IPS-15b (cell line): ENCODE measurements at regions not wholly inside any gene's neighbourhood (a gene's known extent, or its start where the extent isn't known, plus 50 kb on each side); places are given as distances from the start of the nearest gene placed in this dataset.

Experiments
- H3K27me3 ChIP-seq: one replicate; pipeline ENCODE4 v1.6.1; 2013; ENCODE audit warnings: low read length; ENCODE audit not compliant: control insufficient read depth, insufficient read depth
- H3K36me3 ChIP-seq: one replicate; pipeline ENCODE4 v1.6.1; 2013; ENCODE audit warnings: low read length; ENCODE audit not compliant: control insufficient read depth, insufficient read depth
- H3K4me1 ChIP-seq: one replicate; pipeline ENCODE4 v1.6.1; 2013; ENCODE audit warnings: mild to moderate bottlenecking, low read length; ENCODE audit not compliant: control insufficient read depth, insufficient read depth
- H3K4me3 ChIP-seq: one replicate; pipeline ENCODE4 v1.5.1; 2013; ENCODE audit warnings: low read depth, low read length
- H3K9ac ChIP-seq: one replicate; pipeline ENCODE4 v1.6.1; 2013; ENCODE audit warnings: low read depth, mild to moderate bottlenecking, low read length
- H3K9me3 ChIP-seq: one replicate; pipeline ENCODE4 v1.6.1; 2013; ENCODE audit warnings: mild to moderate bottlenecking, low read length; ENCODE audit not compliant: control insufficient read depth, insufficient read depth

DNA sequence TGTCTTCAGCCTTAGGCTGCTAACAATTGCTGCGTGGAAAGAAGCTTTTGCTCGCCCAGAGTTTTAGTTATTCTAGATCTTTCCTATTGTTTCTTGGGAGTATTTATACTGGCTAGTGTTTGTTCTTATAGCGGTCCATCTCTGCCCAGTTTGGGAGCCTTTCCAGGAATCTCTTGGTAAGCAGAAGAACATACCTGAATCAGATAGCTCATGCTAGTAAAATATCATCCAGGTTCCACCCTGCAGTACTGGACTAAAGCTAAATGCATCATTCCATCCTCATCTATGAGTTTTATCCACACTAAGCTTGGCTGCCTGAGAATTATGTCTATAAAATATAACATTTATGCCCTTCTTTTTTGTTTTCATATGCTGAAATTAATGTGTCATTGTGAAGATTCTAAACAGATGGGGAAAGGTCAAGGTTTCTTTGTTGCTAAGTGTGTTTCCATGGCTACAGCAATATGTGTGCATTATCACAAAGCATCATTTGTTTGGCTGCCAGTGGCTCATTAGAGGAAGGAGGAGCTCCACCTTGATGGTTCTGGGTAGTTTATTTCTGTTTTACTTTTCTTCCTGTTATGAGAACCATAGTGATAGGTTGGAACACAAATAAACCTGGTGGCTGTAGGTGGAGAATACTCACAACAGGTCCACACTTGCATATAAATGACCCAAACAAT lies 182.8 kb downstream of the PIK3C3 start:
- Histone ChIP-seq H3K4me1 (no peaks in the 10 kb centered on the region), H3K27me3 (no peaks in the 10 kb centered on the region), H3K9me3 (no peaks in the 10 kb centered on the region), H3K36me3 (no peaks in the 10 kb centered on the region), H3K4me3 (no peak overlapping the region), H3K9ac (no peak overlapping the region)

- no peak overlapping the region for H3K9ac ChIP-seq
- H3K36me3 ChIP-seq: no peaks in the 10 kb centered on the region
- H3K27me3 ChIP-seq: no peaks in the 10 kb centered on the region
- H3K4me3 ChIP-seq: no peak overlapping the region
- H3K9me3 ChIP-seq: no peaks in the 10 kb centered on the region
- no peaks in the 10 kb centered on the region for H3K4me1 ChIP-seq
Observed at GRCh38 chr18:42141439-42141838, 186.4 kb downstream of the PIK3C3 start.

- H3K9ac ChIP-seq: no peak overlapping the region
- H3K27me3 ChIP-seq: no peaks in the 10 kb centered on the region
- no peaks in the 10 kb centered on the region for H3K4me1 ChIP-seq
- no peaks in the 10 kb centered on the region for H3K36me3 ChIP-seq
- H3K4me3 ChIP-seq: no peak overlapping the region
- H3K9me3 ChIP-seq: no peaks in the 10 kb centered on the region
Observed at GRCh38 chr18:42155024-42155423, 200.0 kb downstream of the PIK3C3 start.

GRCh38 chr18:42156281-42156680 lies 201.2 kb downstream of the PIK3C3 start:
- Histone ChIP-seq H3K36me3 (no peaks in the 10 kb centered on the region), H3K27me3 (no peaks in the 10 kb centered on the region)

GRCh38 chr18:42157420-42157819 lies 202.4 kb downstream of the PIK3C3 start:
- no peaks in the 10 kb centered on the region for H3K27me3 ChIP-seq
- H3K36me3 ChIP-seq: no peaks in the 10 kb centered on the region
- H3K9ac ChIP-seq: no peak overlapping the region
- H3K4me3 ChIP-seq: no peak overlapping the region
- H3K9me3 ChIP-seq: no peaks in the 10 kb centered on the region
- no peaks in the 10 kb centered on the region for H3K4me1 ChIP-seq

More at GRCh38 chr18:42156281-42156680, 201.2 kb downstream of the PIK3C3 start:
- H3K9me3 ChIP-seq: no peaks in the 10 kb centered on the region
- no peak overlapping the region for H3K4me3 ChIP-seq
- H3K9ac ChIP-seq: no peak overlapping the region
- no peaks in the 10 kb centered on the region for H3K4me1 ChIP-seq

DNA sequence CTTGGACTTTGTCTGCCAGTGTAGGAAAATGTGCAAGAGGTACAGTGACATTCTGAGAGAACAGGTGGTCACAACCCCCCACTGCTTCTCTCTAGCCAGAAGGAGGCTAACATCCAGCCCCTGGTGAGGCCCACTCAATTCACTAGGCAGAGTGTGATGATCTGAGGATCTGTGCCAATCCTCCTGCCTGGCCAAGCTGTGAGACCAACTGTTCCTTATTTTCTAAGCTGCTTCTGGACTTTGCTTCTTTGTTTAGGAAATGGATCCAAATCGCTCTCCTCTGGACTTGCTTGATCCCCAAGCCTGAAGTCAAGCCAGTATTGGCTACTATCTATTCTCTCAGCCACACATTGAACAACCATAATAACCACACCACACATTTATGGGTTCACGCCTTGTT lies 202.8 kb downstream of the PIK3C3 start:
- H3K27me3 ChIP-seq: no peaks in the 10 kb centered on the region
- H3K9ac ChIP-seq: no peak overlapping the region

DNA sequence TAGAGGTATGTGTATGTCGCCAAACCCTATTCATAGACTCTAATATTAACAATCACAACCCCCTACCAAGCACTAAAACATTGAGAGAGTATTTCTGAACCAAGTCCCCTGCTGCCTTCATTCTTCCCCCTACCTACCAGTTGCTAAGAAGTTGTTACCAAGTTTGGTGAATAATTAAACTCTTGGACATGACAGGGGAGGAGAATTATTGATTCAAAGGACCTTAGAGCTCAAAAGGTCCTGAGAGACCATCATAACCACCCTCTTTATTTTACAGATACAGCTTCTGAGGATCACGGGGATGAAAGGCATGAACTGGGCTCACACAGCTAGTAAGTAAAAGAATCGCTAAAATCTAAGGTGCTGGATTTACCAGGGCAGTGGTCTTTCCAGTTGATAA lies 204.1 kb downstream of the PIK3C3 start:
- Histone ChIP-seq H3K4me3 (no peak overlapping the region), H3K27me3 (no peaks in the 10 kb centered on the region), H3K36me3 (no peaks in the 10 kb centered on the region), H3K9me3 (no peaks in the 10 kb centered on the region), H3K9ac (no peak overlapping the region), H3K4me1 (no peaks in the 10 kb centered on the region)

More for the DNA sequence above, 202.8 kb downstream of the PIK3C3 start:
- Histone ChIP-seq H3K4me1 (no peaks in the 10 kb centered on the region), H3K36me3 (no peaks in the 10 kb centered on the region), H3K4me3 (no peak overlapping the region), H3K9me3 (no peaks in the 10 kb centered on the region)

- H3K27me3 ChIP-seq: no peaks in the 10 kb centered on the region
- no peaks in the 10 kb centered on the region for H3K9me3 ChIP-seq
- no peaks in the 10 kb centered on the region for H3K36me3 ChIP-seq
- H3K9ac ChIP-seq: no peak overlapping the region
- no peaks in the 10 kb centered on the region for H3K4me1 ChIP-seq
- no peak overlapping the region for H3K4me3 ChIP-seq
Observed at GRCh38 chr18:42163321-42163720, 208.3 kb downstream of the PIK3C3 start.

DNA sequence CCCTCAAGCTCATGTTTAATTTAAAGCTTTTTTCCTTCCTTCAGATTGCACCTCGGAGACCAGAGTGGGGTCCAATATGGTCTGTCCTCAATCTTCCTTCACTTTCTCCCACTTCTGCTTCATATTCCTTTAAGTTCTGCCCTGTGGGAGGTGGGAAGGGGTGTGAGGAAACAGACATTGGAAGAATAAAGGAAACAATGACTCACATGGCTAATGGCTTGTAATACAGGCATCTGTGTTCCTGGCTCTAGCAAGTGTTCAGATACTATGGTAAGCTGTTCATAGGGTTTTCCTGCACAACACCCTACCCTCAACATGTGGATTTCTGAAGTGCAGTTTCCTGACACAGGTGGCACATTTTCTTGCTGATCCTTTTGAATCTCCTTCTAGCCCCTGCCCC lies 209.5 kb downstream of the PIK3C3 start:
- Histone ChIP-seq H3K4me3 (no peak overlapping the region), H3K36me3 (no peaks in the 10 kb centered on the region), H3K9me3 (no peaks in the 10 kb centered on the region), H3K9ac (no peak overlapping the region), H3K27me3 (no peaks in the 10 kb centered on the region), H3K4me1 (no peaks in the 10 kb centered on the region)

GRCh38 chr18:42165922-42166513 lies 211.0 kb downstream of the PIK3C3 start:
- Histone ChIP-seq H3K4me3 (no peak overlapping the region), H3K9ac (no peak overlapping the region), H3K9me3 (no peaks in the 10 kb centered on the region), H3K36me3 (no peaks in the 10 kb centered on the region), H3K27me3 (no peaks in the 10 kb centered on the region), H3K4me1 (no peaks in the 10 kb centered on the region)

- no peaks in the 10 kb centered on the region for H3K4me1 ChIP-seq
- H3K9ac ChIP-seq: no peak overlapping the region
- H3K4me3 ChIP-seq: no peak overlapping the region
- no peaks in the 10 kb centered on the region for H3K36me3 ChIP-seq
- no peaks in the 10 kb centered on the region for H3K27me3 ChIP-seq
- H3K9me3 ChIP-seq: no peaks in the 10 kb centered on the region
Observed at GRCh38 chr18:42168487-42168886, 213.5 kb downstream of the PIK3C3 start.

DNA sequence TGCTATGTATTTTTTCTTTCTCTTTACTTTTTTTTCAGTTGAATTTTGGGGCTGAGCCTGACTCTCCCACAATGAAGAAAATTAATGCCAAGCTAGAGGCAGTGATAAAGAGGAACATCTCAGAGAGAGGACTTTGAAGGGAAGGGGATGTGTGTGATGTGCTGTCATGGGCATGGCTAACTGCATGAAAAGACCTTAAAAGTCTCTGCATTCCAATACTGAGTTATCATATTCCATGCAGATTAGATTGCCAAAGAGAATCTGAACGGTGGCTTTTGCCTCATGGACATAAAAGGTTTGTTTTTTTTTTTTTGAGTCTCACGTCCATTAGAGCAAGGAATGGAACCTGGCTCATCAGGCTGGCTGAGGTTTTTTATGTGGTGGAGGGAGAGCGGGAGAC lies 213.9 kb downstream of the PIK3C3 start:
- Histone ChIP-seq H3K27me3 (no peaks in the 10 kb centered on the region), H3K4me1 (no peaks in the 10 kb centered on the region), H3K9me3 (no peaks in the 10 kb centered on the region), H3K4me3 (no peak overlapping the region), H3K9ac (no peak overlapping the region), H3K36me3 (no peaks in the 10 kb centered on the region)
